WTC11 (cell line): ENCODE measurements at regions not wholly inside any gene's neighbourhood (a gene's known extent, or its start where the extent isn't known, plus 50 kb on each side); places are given as distances from the start of the nearest gene placed in this dataset.

Experiments used
- ATAC-seq: fragments of 200-7000 bp; cut with Tn5 transposase; 2 replicates; pipeline ENCODE4 v1.10.0; 2021; ENCODE audit warnings: mild to moderate bottlenecking, moderate library complexity
- CTCF ChIA-PET: fragments of 300-600 bp; sonication (Branson Sonifier 250); formaldehyde crosslinking; loops from one replicate; lab custom pipeline; 2021; ENCODE audit warnings: antibody characterized with exemption; lab: Charles Lee
- POLR2A ChIA-PET: fragments of 350-600 bp; sonication (Branson Sonifier 250); formaldehyde crosslinking; loops from one replicate; lab custom pipeline; 2021; ENCODE audit warnings: antibody characterized with exemption; lab: Charles Lee
- DNase-seq: peaks from one replicate; pipeline ENCODE4 v3.0.0; 2021; ENCODE audit warnings: low spot score
- H3K27ac Mint-ChIP-seq: 2 replicates; pipeline ENCODE4 v1.8.0; 2021; ENCODE audit warnings: mixed read lengths
- H3K27me3 Mint-ChIP-seq: 2 replicates; pipeline ENCODE4 v1.8.0; 2021; ENCODE audit warnings: low read depth, mild to moderate bottlenecking, moderate library complexity, mixed read lengths
- H3K36me3 Mint-ChIP-seq: 2 replicates; pipeline ENCODE4 v1.8.0; 2021; ENCODE audit warnings: mixed read lengths
- H3K4me1 Mint-ChIP-seq: 2 replicates; pipeline ENCODE4 v1.8.0; 2022; ENCODE audit warnings: mixed read lengths
- H3K4me3 Mint-ChIP-seq: 2 replicates; pipeline ENCODE4 v1.8.0; 2021; ENCODE audit warnings: mild to moderate bottlenecking, moderate library complexity, mixed read lengths
- H3K9me3 Mint-ChIP-seq: 2 replicates; pipeline ENCODE4 v1.8.0; 2021; ENCODE audit warnings: mixed read lengths
- ATF1 ChIP-seq: sonication (generic); formaldehyde crosslinking; IDR thresholded peaks from 2 replicates; pipeline ENCODE4 v1.8.1; 2023; ENCODE audit warnings: mild to moderate bottlenecking, moderate library complexity, missing genetic modification reagents
- ATF3 ChIP-seq: sonication (generic); formaldehyde crosslinking; conservative IDR thresholded peaks from 2 replicates; pipeline ENCODE4 v1.8.1; 2022; ENCODE audit warnings: mild to moderate bottlenecking, missing genetic modification reagents
- EMX1 ChIP-seq: fragments of 250-450 bp; sonication (Bioruptor Pico); IDR thresholded peaks from 2 replicates; pipeline ENCODE4 v1.8.0; 2021; ENCODE audit warnings: mild to moderate bottlenecking
- FOXJ3 ChIP-seq: sonication (generic); formaldehyde crosslinking; IDR thresholded peaks from 2 replicates; pipeline ENCODE4 v1.9.0; 2021; ENCODE audit warnings: missing genetic modification reagents, mild to moderate bottlenecking, borderline replicate concordance
- FOXK1 ChIP-seq: sonication (generic); formaldehyde crosslinking; IDR thresholded peaks from 2 replicates; pipeline ENCODE4 v1.8.0; 2022; ENCODE audit warnings: mild to moderate bottlenecking, moderate library complexity, missing genetic modification reagents
- FOXP1 ChIP-seq: sonication (generic); formaldehyde crosslinking; IDR thresholded peaks from 2 replicates; pipeline ENCODE4 v1.8.0; 2022; ENCODE audit warnings: missing genetic modification reagents, mild to moderate bottlenecking, moderate library complexity, borderline replicate concordance
- MYBL2 ChIP-seq: sonication (generic); formaldehyde crosslinking; IDR thresholded peaks from 2 replicates; pipeline ENCODE4 v1.8.1; 2023; ENCODE audit warnings: mild to moderate bottlenecking, moderate library complexity, missing genetic modification reagents
- NFATC4 ChIP-seq: fragments of 250-450 bp; sonication (Bioruptor Pico); IDR thresholded peaks from 2 replicates; pipeline ENCODE4 v1.9.0; 2021; ENCODE audit warnings: mild to moderate bottlenecking
- NR1H2 ChIP-seq: sonication (generic); formaldehyde crosslinking; IDR thresholded peaks from 2 replicates; pipeline ENCODE4 v1.9.0; 2021; ENCODE audit warnings: mild to moderate bottlenecking, moderate library complexity, missing genetic modification reagents
- NR3C1 ChIP-seq: sonication (generic); formaldehyde crosslinking; conservative IDR thresholded peaks from 2 replicates; pipeline ENCODE4 v1.8.1; 2023; ENCODE audit warnings: low read depth, mild to moderate bottlenecking, missing genetic modification reagents
- SMAD4 ChIP-seq: sonication (generic); formaldehyde crosslinking; IDR thresholded peaks from 2 replicates; pipeline ENCODE4 v1.8.0; 2022; ENCODE audit warnings: mild to moderate bottlenecking, missing genetic modification reagents
- SOX15 ChIP-seq: fragments of 250-450 bp; sonication (Bioruptor Pico); IDR thresholded peaks from 2 replicates; pipeline ENCODE4 v1.9.0; 2021; ENCODE audit warnings: mild to moderate bottlenecking
- TCF7 ChIP-seq: sonication (generic); formaldehyde crosslinking; IDR thresholded peaks from 2 replicates; pipeline ENCODE4 v1.8.0; 2022; ENCODE audit warnings: mild to moderate bottlenecking, low read depth, missing genetic modification reagents, moderate library complexity
- TEAD1 ChIP-seq: sonication (generic); formaldehyde crosslinking; IDR thresholded peaks from 2 replicates; pipeline ENCODE4 v1.8.0; 2022; ENCODE audit warnings: mild to moderate bottlenecking, missing genetic modification reagents
- TEAD4 ChIP-seq: sonication (generic); formaldehyde crosslinking; IDR thresholded peaks from 2 replicates; pipeline ENCODE4 v1.8.0; 2022; ENCODE audit warnings: mild to moderate bottlenecking, missing genetic modification reagents
- ZNF121 ChIP-seq: sonication (generic); formaldehyde crosslinking; IDR thresholded peaks from 2 replicates; pipeline ENCODE4 v1.8.0; 2023; ENCODE audit warnings: missing genetic modification reagents
- ZNF396 ChIP-seq: fragments of 250-450 bp; sonication (Bioruptor Pico); IDR thresholded peaks from 2 replicates; pipeline ENCODE4 v1.8.0; 2021; ENCODE audit warnings: mild to moderate bottlenecking, moderate library complexity, borderline replicate concordance
- TF ChIP-seq, protein P1 (sequence below): sonication (generic); formaldehyde crosslinking; IDR thresholded peaks from 2 replicates; pipeline ENCODE4 v1.8.1; 2022; ENCODE audit warnings: low read depth, mild to moderate bottlenecking, moderate library complexity, missing genetic modification reagents, borderline replicate concordance
- TF ChIP-seq, protein P2 (sequence below): fragments of 200-600 bp; IDR thresholded peaks from 2 replicates; pipeline ENCODE4 v1.8.0; 2022; ENCODE audit warnings: antibody characterized with exemption
- TF ChIP-seq, protein P3 (sequence below): fragments of 250-450 bp; sonication (Bioruptor Pico); IDR thresholded peaks from 2 replicates; pipeline ENCODE4 v1.8.0; 2021; ENCODE audit warnings: mild to moderate bottlenecking
- TF ChIP-seq, protein P4 (sequence below): sonication (generic); formaldehyde crosslinking; IDR thresholded peaks from 2 replicates; pipeline ENCODE4 v1.8.0; 2022; ENCODE audit warnings: mild to moderate bottlenecking, missing genetic modification reagents
- TF ChIP-seq, protein P5 (sequence below): sonication (generic); formaldehyde crosslinking; IDR thresholded peaks from 2 replicates; pipeline ENCODE4 v1.8.0; 2022; ENCODE audit warnings: mild to moderate bottlenecking, missing genetic modification reagents

DNA sequence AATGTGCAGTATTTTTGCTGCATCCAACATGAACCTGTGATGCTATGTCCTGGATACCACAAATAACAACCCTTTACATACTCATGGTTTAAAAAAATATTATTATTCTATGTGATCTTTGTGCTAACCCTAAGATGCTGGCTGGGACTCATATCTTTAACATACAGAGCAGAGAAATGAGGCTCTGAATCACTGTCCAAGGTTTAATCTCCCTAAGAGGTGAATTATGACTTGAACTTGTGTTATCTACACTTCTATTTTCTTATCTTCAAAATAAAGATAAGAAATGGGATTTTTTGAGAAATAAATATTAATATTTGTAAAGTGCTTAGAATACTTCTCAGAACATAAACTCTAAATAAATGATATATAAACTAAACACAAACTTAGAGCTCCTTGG, 68.8 kb upstream of the GRIA1 start (continued):
- TF ChIP-seq, protein P1, sequence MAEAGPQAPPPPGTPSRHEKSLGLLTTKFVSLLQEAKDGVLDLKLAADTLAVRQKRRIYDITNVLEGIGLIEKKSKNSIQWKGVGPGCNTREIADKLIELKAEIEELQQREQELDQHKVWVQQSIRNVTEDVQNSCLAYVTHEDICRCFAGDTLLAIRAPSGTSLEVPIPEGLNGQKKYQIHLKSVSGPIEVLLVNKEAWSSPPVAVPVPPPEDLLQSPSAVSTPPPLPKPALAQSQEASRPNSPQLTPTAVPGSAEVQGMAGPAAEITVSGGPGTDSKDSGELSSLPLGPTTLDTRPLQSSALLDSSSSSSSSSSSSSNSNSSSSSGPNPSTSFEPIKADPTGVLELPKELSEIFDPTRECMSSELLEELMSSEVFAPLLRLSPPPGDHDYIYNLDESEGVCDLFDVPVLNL (CRISPR knock-in tag): no peak
- no peak for TF ChIP-seq TEAD4 (CRISPR knock-in tag)
- TF ChIP-seq TCF7 (CRISPR knock-in tag): no peak
- TF ChIP-seq FOXJ3 (CRISPR knock-in tag): no peak
- no peak for TF ChIP-seq ATF1 (CRISPR knock-in tag)
- TF ChIP-seq, all 79 proteins: peak for 0

- Mint-ChIP-seq H3K4me1 (peaks cover 26% of the 10 kb centered on the region), H3K36me3 (no peaks in the 10 kb centered on the region), H3K4me3 (no peak overlapping the region), H3K27ac (no peak overlapping the region), H3K9me3 (peaks cover 4% of the 10 kb centered on the region), H3K27me3 (no peaks in the 10 kb centered on the region)
- TF ChIP-seq, protein P2, sequence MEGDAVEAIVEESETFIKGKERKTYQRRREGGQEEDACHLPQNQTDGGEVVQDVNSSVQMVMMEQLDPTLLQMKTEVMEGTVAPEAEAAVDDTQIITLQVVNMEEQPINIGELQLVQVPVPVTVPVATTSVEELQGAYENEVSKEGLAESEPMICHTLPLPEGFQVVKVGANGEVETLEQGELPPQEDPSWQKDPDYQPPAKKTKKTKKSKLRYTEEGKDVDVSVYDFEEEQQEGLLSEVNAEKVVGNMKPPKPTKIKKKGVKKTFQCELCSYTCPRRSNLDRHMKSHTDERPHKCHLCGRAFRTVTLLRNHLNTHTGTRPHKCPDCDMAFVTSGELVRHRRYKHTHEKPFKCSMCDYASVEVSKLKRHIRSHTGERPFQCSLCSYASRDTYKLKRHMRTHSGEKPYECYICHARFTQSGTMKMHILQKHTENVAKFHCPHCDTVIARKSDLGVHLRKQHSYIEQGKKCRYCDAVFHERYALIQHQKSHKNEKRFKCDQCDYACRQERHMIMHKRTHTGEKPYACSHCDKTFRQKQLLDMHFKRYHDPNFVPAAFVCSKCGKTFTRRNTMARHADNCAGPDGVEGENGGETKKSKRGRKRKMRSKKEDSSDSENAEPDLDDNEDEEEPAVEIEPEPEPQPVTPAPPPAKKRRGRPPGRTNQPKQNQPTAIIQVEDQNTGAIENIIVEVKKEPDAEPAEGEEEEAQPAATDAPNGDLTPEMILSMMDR: peak; percentile 62
- no peak for TF ChIP-seq TEAD1 (CRISPR knock-in tag)
- ChIA-PET CTCF (no interaction called here), POLR2A (no interaction called here)
- peak; percentile 78 for DNase-seq
- ATAC-seq: peak; percentile 59
These were observed 64.6 kb upstream of the GRIA1 start for GRCh38 chr5:153425914-153426313.

GRCh38 chr5:153429761-153430380, 60.6 kb upstream of the GRIA1 start:
- peaks cover 19% of the 10 kb centered on the region for H3K4me1 Mint-ChIP-seq

More at GRCh38 chr5:153429761-153430380, 60.6 kb upstream of the GRIA1 start:
- CTCF ChIA-PET: interaction anchor here (1.7 kb wide), 1 partner anchor 535 kb away, joined by 6 read pairs; no protein-coding TSS in a partner anchor
- H3K27ac Mint-ChIP-seq: no peak overlapping the region
- no peaks in the 10 kb centered on the region for H3K27me3 Mint-ChIP-seq
- H3K36me3 Mint-ChIP-seq: no peaks in the 10 kb centered on the region
- no peak overlapping the region for H3K4me3 Mint-ChIP-seq
- no peak for DNase-seq
- no peak for TF ChIP-seq ATF3 (CRISPR knock-in tag)
- TF ChIP-seq ZNF121 (CRISPR knock-in tag): no peak
- TF ChIP-seq EMX1 (CRISPR knock-in tag): no peak
- TF ChIP-seq MYBL2 (CRISPR knock-in tag): no peak
- no peak for TF ChIP-seq NR1H2 (CRISPR knock-in tag)
- no peak for TF ChIP-seq FOXK1 (CRISPR knock-in tag)
- TF ChIP-seq NFATC4 (CRISPR knock-in tag): no peak
- TF ChIP-seq FOXJ3 (CRISPR knock-in tag): no peak
- TF ChIP-seq, protein P3, sequence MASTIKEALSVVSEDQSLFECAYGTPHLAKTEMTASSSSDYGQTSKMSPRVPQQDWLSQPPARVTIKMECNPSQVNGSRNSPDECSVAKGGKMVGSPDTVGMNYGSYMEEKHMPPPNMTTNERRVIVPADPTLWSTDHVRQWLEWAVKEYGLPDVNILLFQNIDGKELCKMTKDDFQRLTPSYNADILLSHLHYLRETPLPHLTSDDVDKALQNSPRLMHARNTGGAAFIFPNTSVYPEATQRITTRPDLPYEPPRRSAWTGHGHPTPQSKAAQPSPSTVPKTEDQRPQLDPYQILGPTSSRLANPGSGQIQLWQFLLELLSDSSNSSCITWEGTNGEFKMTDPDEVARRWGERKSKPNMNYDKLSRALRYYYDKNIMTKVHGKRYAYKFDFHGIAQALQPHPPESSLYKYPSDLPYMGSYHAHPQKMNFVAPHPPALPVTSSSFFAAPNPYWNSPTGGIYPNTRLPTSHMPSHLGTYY (CRISPR knock-in tag): no peak
- no peak for TF ChIP-seq NR3C1 (CRISPR knock-in tag)
- TF ChIP-seq SOX15 (CRISPR knock-in tag): no peak
- no peak for TF ChIP-seq FOXP1 (CRISPR knock-in tag)
- no peak for TF ChIP-seq ATF1 (CRISPR knock-in tag)
- TF ChIP-seq, protein P4, sequence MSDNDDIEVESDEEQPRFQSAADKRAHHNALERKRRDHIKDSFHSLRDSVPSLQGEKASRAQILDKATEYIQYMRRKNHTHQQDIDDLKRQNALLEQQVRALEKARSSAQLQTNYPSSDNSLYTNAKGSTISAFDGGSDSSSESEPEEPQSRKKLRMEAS (CRISPR knock-in tag): no peak
- TF ChIP-seq ZNF396 (CRISPR knock-in tag): no peak
- TF ChIP-seq, protein P5, sequence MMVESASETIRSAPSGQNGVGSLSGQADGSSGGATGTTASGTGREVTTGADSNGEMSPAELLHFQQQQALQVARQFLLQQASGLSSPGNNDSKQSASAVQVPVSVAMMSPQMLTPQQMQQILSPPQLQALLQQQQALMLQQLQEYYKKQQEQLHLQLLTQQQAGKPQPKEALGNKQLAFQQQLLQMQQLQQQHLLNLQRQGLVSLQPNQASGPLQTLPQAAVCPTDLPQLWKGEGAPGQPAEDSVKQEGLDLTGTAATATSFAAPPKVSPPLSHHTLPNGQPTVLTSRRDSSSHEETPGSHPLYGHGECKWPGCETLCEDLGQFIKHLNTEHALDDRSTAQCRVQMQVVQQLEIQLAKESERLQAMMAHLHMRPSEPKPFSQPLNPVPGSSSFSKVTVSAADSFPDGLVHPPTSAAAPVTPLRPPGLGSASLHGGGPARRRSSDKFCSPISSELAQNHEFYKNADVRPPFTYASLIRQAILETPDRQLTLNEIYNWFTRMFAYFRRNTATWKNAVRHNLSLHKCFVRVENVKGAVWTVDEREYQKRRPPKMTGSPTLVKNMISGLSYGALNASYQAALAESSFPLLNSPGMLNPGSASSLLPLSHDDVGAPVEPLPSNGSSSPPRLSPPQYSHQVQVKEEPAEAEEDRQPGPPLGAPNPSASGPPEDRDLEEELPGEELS (CRISPR knock-in tag): no peak
- TF ChIP-seq SMAD4 (CRISPR knock-in tag): no peak
- H3K9me3 Mint-ChIP-seq: peaks cover 1% of the 10 kb centered on the region
- peak; percentile 24 for ATAC-seq
- POLR2A ChIA-PET: no interaction called here
